OCI-LY7 (cell line): ENCODE measurements at regions not wholly inside any gene's neighbourhood (a gene's known extent, or its start where the extent isn't known, plus 50 kb on each side); places are given as distances from the start of the nearest gene placed in this dataset.

Experiments used
- BruUV-seq: library from RNA; stranded (reverse); fragments of 400-500 nt; replicated peaks from 2 replicates; lab custom pipeline; 2021; lab: Mats Ljungman, UMichigan
- CTCF ChIA-PET: fragments of 300-600 bp; sonication (Branson Sonifier 250); formaldehyde crosslinking; loops from one replicate; lab custom pipeline; 2022; ENCODE audit warnings: antibody characterized with exemption; ENCODE audit not compliant: unreplicated experiment; lab: Charles Lee
- POLR2A ChIA-PET: fragments of 300-600 bp; sonication (Branson Sonifier 250); formaldehyde crosslinking; loops from one replicate; lab custom pipeline; 2022; ENCODE audit warnings: antibody characterized with exemption; lab: Charles Lee
- DNase-seq: peaks from one replicate; pipeline ENCODE4 v3.0.0-alpha.2; 2015; ENCODE audit warnings: low spot score
- H2AFZ ChIP-seq: fragments of 200-600 bp; sonication (generic), shearing (Covaris generic); 2 replicates; pipeline ENCODE4 v1.6.1; 2014; ENCODE audit warnings: mild to moderate bottlenecking, antibody characterized with exemption, low read length, moderate library complexity
- H3K27ac ChIP-seq: fragments of 200-600 bp; sonication (generic); 2 replicates; pipeline ENCODE4 v1.5.1; 2014; ENCODE audit warnings: mixed run types, low read depth, mild to moderate bottlenecking, moderate library complexity, low read length, inconsistent platforms; ENCODE audit not compliant: poor library complexity, severe bottlenecking
- H3K36me3 ChIP-seq: fragments of 200-600 bp; sonication (generic); 2 replicates; pipeline ENCODE4 v1.6.1; 2014; ENCODE audit warnings: mild to moderate bottlenecking, antibody characterized with exemption, low read length, moderate library complexity, mixed read lengths; ENCODE audit not compliant: insufficient read depth
- H3K4me1 ChIP-seq: fragments of 200-600 bp; sonication (generic); 2 replicates; pipeline ENCODE4 v1.5.1; 2014; ENCODE audit warnings: mild to moderate bottlenecking, low read length; ENCODE audit not compliant: insufficient read depth, poor library complexity, severe bottlenecking
- H3K4me2 ChIP-seq: fragments of 200-600 bp; sonication (generic); 2 replicates; pipeline ENCODE4 v1.6.1; 2014; ENCODE audit warnings: mild to moderate bottlenecking, low read length
- H3K4me3 ChIP-seq: fragments of 200-600 bp; sonication (generic); 2 replicates; pipeline ENCODE4 v1.5.1; 2014; ENCODE audit warnings: mild to moderate bottlenecking, low read depth, low read length; ENCODE audit not compliant: poor library complexity, severe bottlenecking
- H3K79me2 ChIP-seq: fragments of 200-600 bp; sonication (generic); 2 replicates; pipeline ENCODE4 v1.6.1; 2016; ENCODE audit warnings: low read depth, mild to moderate bottlenecking, low read length, moderate library complexity, mixed read lengths; ENCODE audit not compliant: insufficient read depth
- H3K9me2 ChIP-seq: fragments of 200-600 bp; sonication (generic); 2 replicates; pipeline ENCODE4 v1.6.1; 2016; ENCODE audit warnings: mild to moderate bottlenecking, low read length, mixed read lengths; ENCODE audit not compliant: insufficient read depth
- H3K9me3 ChIP-seq: fragments of 200-600 bp; sonication (generic); 2 replicates; pipeline ENCODE4 v1.6.1; 2014; ENCODE audit warnings: mild to moderate bottlenecking, mixed run types, low read length, mixed read lengths
- H4K20me1 ChIP-seq: fragments of 200-600 bp; sonication (generic); 2 replicates; pipeline ENCODE4 v1.6.1; 2014; ENCODE audit warnings: mild to moderate bottlenecking, antibody characterized with exemption, low read length, moderate library complexity, mixed read lengths; ENCODE audit not compliant: insufficient read depth
- CTCF ChIP-seq: fragments of 200-600 bp; sonication (generic); conservative IDR thresholded peaks from 2 replicates; pipeline ENCODE4 v1.5.1; 2014; ENCODE audit warnings: mild to moderate bottlenecking, antibody characterized with exemption, low read length, moderate library complexity, mixed read lengths
- EZH2phosphoT487 ChIP-seq: fragments of 200-600 bp; sonication (generic); IDR thresholded peaks from 2 replicates; pipeline ENCODE4 v1.6.1; 2018; ENCODE audit warnings: low read depth, borderline replicate concordance, mild to moderate bottlenecking, mixed run types, antibody characterized with exemption, low read length, moderate library complexity, mixed read lengths
- intact Hi-C: fragments of 100-400 bp; cut with micrococcal nuclease; formaldehyde crosslinking; loops from one replicate; pipeline ENCODE4 v1.10.0; 2022; ENCODE audit not compliant: unreplicated experiment

GRCh38 chr6:141426400-141426980 lies 706.2 kb upstream of the GJE1 start:
- Histone ChIP-seq H4K20me1 (no peaks in the 10 kb centered on the region), H3K27ac (no peak overlapping the region), H3K9me3 (peaks cover 3% of the 10 kb centered on the region; the same call in 1 of the 2 replicates), H3K4me2 (no peak overlapping the region), H3K4me1 (no peaks in the 10 kb centered on the region), H3K79me2 (no peaks in the 10 kb centered on the region), H2AFZ (no peak overlapping the region), H3K4me3 (no peak overlapping the region), H3K9me2 (no peaks in the 10 kb centered on the region; the same call in 1 of the 2 replicates), H3K36me3 (no peaks in the 10 kb centered on the region)
- no peak for DNase-seq
- no peak for TF ChIP-seq EZH2phosphoT487
- TF ChIP-seq CTCF = no peak
- CTCF ChIA-PET = no interaction called here
- intact Hi-C loops = no loop called here
- no TSS peak for BruUV-seq
- POLR2A ChIA-PET = interaction anchor here (1.0 kb wide), 1 partner anchor 27 kb away, joined by 3 read pairs; no protein-coding TSS in a partner anchor

DNA sequence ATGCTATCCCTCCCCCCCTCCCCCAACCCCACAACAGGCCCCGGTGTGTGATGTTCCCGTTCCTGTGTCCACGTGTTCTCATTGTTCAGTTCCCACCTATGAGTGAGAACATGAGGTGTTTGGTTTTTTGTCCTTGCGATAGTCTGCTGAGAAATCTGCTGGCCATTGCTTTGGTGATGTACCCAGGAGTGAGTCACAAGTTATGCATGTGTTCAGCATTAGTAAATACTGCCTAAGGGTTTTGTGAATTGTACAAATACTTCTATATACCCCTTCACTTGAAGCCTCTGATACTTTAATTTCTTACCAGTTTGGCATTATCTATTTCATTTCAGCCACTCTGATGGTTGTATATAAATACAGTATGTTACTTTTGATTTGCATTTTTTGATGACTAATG lies 711.3 kb upstream of the GJE1 start:
- Histone ChIP-seq H2AFZ (no peak overlapping the region), H3K4me3 (no peak overlapping the region), H3K79me2 (no peaks in the 10 kb centered on the region)

More for the DNA sequence above, 711.3 kb upstream of the GJE1 start:
- ChIA-PET POLR2A (no interaction called here), CTCF (no interaction called here)
- H4K20me1 ChIP-seq = no peaks in the 10 kb centered on the region
- no peaks in the 10 kb centered on the region for H3K9me2 ChIP-seq
- H3K4me2 ChIP-seq = no peak overlapping the region
- intact Hi-C loops = no loop called here
- no peak for DNase-seq
- no peaks in the 10 kb centered on the region for H3K36me3 ChIP-seq
- no peaks in the 10 kb centered on the region; the same call in 1 of the 2 replicates for H3K9me3 ChIP-seq
- TF ChIP-seq CTCF (no peak), EZH2phosphoT487 (no peak)
- H3K27ac ChIP-seq = no peak overlapping the region
- BruUV-seq = no TSS peak
- H3K4me1 ChIP-seq = no peaks in the 10 kb centered on the region
